MM.1S (cell line): ENCODE measurements at regions not wholly inside any gene's neighbourhood (a gene's known extent, or its start where the extent isn't known, plus 50 kb on each side); places are given as distances from the start of the nearest gene placed in this dataset.

Source experiments
- DNase-seq: peaks from one replicate; pipeline ENCODE4 v3.0.0-alpha.2; 2015
- H2AFZ ChIP-seq: fragments of 300-600 bp; sonication (generic); 2 replicates; pipeline ENCODE4 v1.6.0; 2016; ENCODE audit warnings: antibody characterized with exemption, low read length
- H3F3A ChIP-seq: fragments of 300-600 bp; sonication (generic); 2 replicates; pipeline ENCODE4 v1.6.1; 2016; ENCODE audit warnings: mild to moderate bottlenecking, antibody characterized with exemption, low read length, moderate library complexity, mixed read lengths; ENCODE audit not compliant: insufficient read depth
- H3K27ac ChIP-seq: fragments of 300-600 bp; sonication (generic); 2 replicates; pipeline ENCODE4 v1.5.1; 2016; ENCODE audit warnings: mild to moderate bottlenecking, low read length
- H3K27me3 ChIP-seq: fragments of 300-600 bp; sonication (generic); replicated peaks from 2 replicates; pipeline ENCODE4 v1.6.0; 2016; ENCODE audit warnings: low read length; ENCODE audit not compliant: insufficient read depth
- H3K36me3 ChIP-seq: fragments of 300-600 bp; sonication (generic); replicated peaks from 2 replicates; pipeline ENCODE4 v1.6.1; 2016; ENCODE audit warnings: mild to moderate bottlenecking, low read length, mixed read lengths; ENCODE audit not compliant: insufficient read depth
- H3K4me1 ChIP-seq: fragments of 300-600 bp; sonication (generic); 2 replicates; pipeline ENCODE4 v1.6.1; 2016; ENCODE audit warnings: low read length, mixed read lengths
- H3K4me2 ChIP-seq: fragments of 300-600 bp; sonication (generic); 2 replicates; pipeline ENCODE4 v1.6.0; 2016; ENCODE audit warnings: low read depth, low read length
- H3K4me3 ChIP-seq: fragments of 300-600 bp; sonication (generic); 2 replicates; pipeline ENCODE4 v1.5.1; 2016; ENCODE audit warnings: low read length, mixed read lengths
- H3K79me2 ChIP-seq: fragments of 300-600 bp; sonication (generic); 2 replicates; pipeline ENCODE4 v1.6.1; 2016; ENCODE audit warnings: mixed run types, low read length, mixed read lengths
- H3K9ac ChIP-seq: fragments of 300-600 bp; sonication (generic); 2 replicates; pipeline ENCODE4 v1.6.1; 2016; ENCODE audit warnings: low read length, mixed read lengths
- H3K9me2 ChIP-seq: fragments of 300-600 bp; sonication (generic); replicated peaks from 2 replicates; pipeline ENCODE4 v1.6.1; 2016; ENCODE audit warnings: mild to moderate bottlenecking, low read length, mixed read lengths; ENCODE audit not compliant: insufficient read depth
- H3K9me3 ChIP-seq: fragments of 300-600 bp; sonication (generic); replicated peaks from 2 replicates; pipeline ENCODE4 v1.6.1; 2016; ENCODE audit warnings: mild to moderate bottlenecking, low read length, mixed read lengths; ENCODE audit not compliant: insufficient read depth
- H4K20me1 ChIP-seq: fragments of 300-600 bp; sonication (generic); 2 replicates; pipeline ENCODE4 v1.6.1; 2016; ENCODE audit warnings: mild to moderate bottlenecking, low read length, moderate library complexity, mixed read lengths; ENCODE audit not compliant: insufficient read depth
- CTCF ChIP-seq: fragments of 300-600 bp; sonication (generic); IDR thresholded peaks from 2 replicates; pipeline ENCODE4 v1.5.1; 2016; ENCODE audit warnings: antibody characterized with exemption, low read length, mixed read lengths
- EZH2 ChIP-seq: fragments of 300-600 bp; sonication (generic); optimal IDR thresholded peaks from 2 replicates; pipeline ENCODE3; 2017; ENCODE audit warnings: low read depth, mild to moderate bottlenecking, antibody characterized with exemption, low read length, mixed read lengths
- EZH2phosphoT487 ChIP-seq: fragments of 300-600 bp; sonication (generic); IDR thresholded peaks from 2 replicates; pipeline ENCODE4 v1.6.1; 2018; ENCODE audit warnings: antibody characterized with exemption, low read length

GRCh38 chr3:181896605-181897004 lies 184.9 kb downstream of the SOX2 start:
- DNase-seq: no peak
- no peaks in the 10 kb centered on the region for H3K36me3 ChIP-seq
- no peaks in the 10 kb centered on the region for H3K79me2 ChIP-seq
- no peaks in the 10 kb centered on the region for H3K9me3 ChIP-seq
- TF ChIP-seq CTCF (no peak), EZH2phosphoT487 (no peak), EZH2 (no peak)
- peaks cover 15% of the 10 kb centered on the region for H3F3A ChIP-seq
- H4K20me1 ChIP-seq: no peaks in the 10 kb centered on the region
- no peak overlapping the region for H3K9ac ChIP-seq
- H3K4me1 ChIP-seq: peaks cover 30% of the 10 kb centered on the region
- H3K27me3 ChIP-seq: no peaks in the 10 kb centered on the region
- H3K9me2 ChIP-seq: no peaks in the 10 kb centered on the region
- H3K4me2 ChIP-seq: no peak overlapping the region
- no peak overlapping the region for H2AFZ ChIP-seq
- no peak overlapping the region for H3K27ac ChIP-seq
- H3K4me3 ChIP-seq: no peak overlapping the region

GRCh38 chr3:181899702-181900101 lies 188.0 kb downstream of the SOX2 start:
- Histone ChIP-seq H2AFZ (no peak overlapping the region), H3K4me1 (peaks cover 33% of the 10 kb centered on the region), H3K9ac (no peak overlapping the region), H3K4me3 (no peak overlapping the region), H3K36me3 (no peaks in the 10 kb centered on the region), H3K4me2 (peak overlapping the region; percentile 38), H4K20me1 (no peaks in the 10 kb centered on the region), H3F3A (peaks cover 15% of the 10 kb centered on the region), H3K27ac (peak overlapping the region; percentile 10; the same call in 1 of the 2 replicates), H3K9me3 (no peaks in the 10 kb centered on the region), H3K79me2 (no peaks in the 10 kb centered on the region), H3K27me3 (no peaks in the 10 kb centered on the region), H3K9me2 (no peaks in the 10 kb centered on the region)
- TF ChIP-seq CTCF: 0 out of 2 replicates have a peak, but pooled peaks have one; percentile 14
- no peak for TF ChIP-seq EZH2
- peak; percentile 90 for DNase-seq

GRCh38 chr3:181901626-181902025 lies 189.9 kb downstream of the SOX2 start:
- no peaks in the 10 kb centered on the region for H3K79me2 ChIP-seq
- H3F3A ChIP-seq: peaks cover 15% of the 10 kb centered on the region
- H3K4me3 ChIP-seq: no peak overlapping the region
- no peak for TF ChIP-seq EZH2
- TF ChIP-seq EZH2phosphoT487: no peak
- no peak for TF ChIP-seq CTCF
- H3K9ac ChIP-seq: no peak overlapping the region
- H3K4me1 ChIP-seq: peaks cover 26% of the 10 kb centered on the region
- H2AFZ ChIP-seq: no peak overlapping the region
- no peaks in the 10 kb centered on the region for H3K9me3 ChIP-seq
- H3K27ac ChIP-seq: no peak overlapping the region
- no peaks in the 10 kb centered on the region for H3K36me3 ChIP-seq
- DNase-seq: no peak
- H3K9me2 ChIP-seq: no peaks in the 10 kb centered on the region
- H3K27me3 ChIP-seq: no peaks in the 10 kb centered on the region
- no peaks in the 10 kb centered on the region for H4K20me1 ChIP-seq
- H3K4me2 ChIP-seq: no peak overlapping the region
